ENCODE measurements at regions not wholly inside any gene's neighbourhood (a gene's known extent, or its start where the extent isn't known, plus 50 kb on each side); places are given as distances from the start of the nearest gene placed in this dataset.

- H3K9me2 ChIP-seq (replicated peaks; ENCODE audit: low read depth, low read length), result no peaks in the 10 kb centered on the region
- no peak overlapping the region for H2AFZ ChIP-seq (ENCODE audit: low read length)
- no peaks in the 10 kb centered on the region for H3K4me1 ChIP-seq (ENCODE audit: insufficient read depth, low read length, poor library complexity, severe bottlenecking)
- no peak overlapping the region for H3K9ac ChIP-seq (ENCODE audit: low read depth, low read length, poor library complexity, severe bottlenecking)
- no peak for TF ChIP-seq EZH2phosphoT487 (IDR thresholded peaks at IDR 0.05; ENCODE audit: borderline replicate concordance)
- TF ChIP-seq, protein P1, sequence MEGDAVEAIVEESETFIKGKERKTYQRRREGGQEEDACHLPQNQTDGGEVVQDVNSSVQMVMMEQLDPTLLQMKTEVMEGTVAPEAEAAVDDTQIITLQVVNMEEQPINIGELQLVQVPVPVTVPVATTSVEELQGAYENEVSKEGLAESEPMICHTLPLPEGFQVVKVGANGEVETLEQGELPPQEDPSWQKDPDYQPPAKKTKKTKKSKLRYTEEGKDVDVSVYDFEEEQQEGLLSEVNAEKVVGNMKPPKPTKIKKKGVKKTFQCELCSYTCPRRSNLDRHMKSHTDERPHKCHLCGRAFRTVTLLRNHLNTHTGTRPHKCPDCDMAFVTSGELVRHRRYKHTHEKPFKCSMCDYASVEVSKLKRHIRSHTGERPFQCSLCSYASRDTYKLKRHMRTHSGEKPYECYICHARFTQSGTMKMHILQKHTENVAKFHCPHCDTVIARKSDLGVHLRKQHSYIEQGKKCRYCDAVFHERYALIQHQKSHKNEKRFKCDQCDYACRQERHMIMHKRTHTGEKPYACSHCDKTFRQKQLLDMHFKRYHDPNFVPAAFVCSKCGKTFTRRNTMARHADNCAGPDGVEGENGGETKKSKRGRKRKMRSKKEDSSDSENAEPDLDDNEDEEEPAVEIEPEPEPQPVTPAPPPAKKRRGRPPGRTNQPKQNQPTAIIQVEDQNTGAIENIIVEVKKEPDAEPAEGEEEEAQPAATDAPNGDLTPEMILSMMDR (conservative IDR thresholded peaks at IDR 0.05; ENCODE audit: low read length), result no peak
- no peaks in the 10 kb centered on the region for H3K79me2 ChIP-seq (ENCODE audit: insufficient read depth, low read length)
- H3F3A ChIP-seq (ENCODE audit: low read depth), result no peaks in the 10 kb centered on the region
- H4K20me1 ChIP-seq (ENCODE audit: insufficient read depth, low read length, poor library complexity, severe bottlenecking), result no peaks in the 10 kb centered on the region
- peaks cover 14% of the 10 kb centered on the region; the same call in 1 of the 2 replicates for H3K9me3 ChIP-seq (ENCODE audit: insufficient read depth, low read depth, low read length)
- H3K4me2 ChIP-seq (ENCODE audit: low read depth, low read length, poor library complexity, severe bottlenecking), result no peak overlapping the region
- H3K27me3 ChIP-seq (ENCODE audit: insufficient read depth, low read length, poor library complexity, severe bottlenecking), result no peaks in the 10 kb centered on the region
- no peaks in the 10 kb centered on the region for H3K36me3 ChIP-seq (ENCODE audit: insufficient read depth, low read length)
- H3K4me3 ChIP-seq (ENCODE audit: low read length, poor library complexity, severe bottlenecking), result no peak overlapping the region
Measured at GRCh38 chr10:130261306-130261705, 125.1 kb downstream of the GLRX3 start.

DNA sequence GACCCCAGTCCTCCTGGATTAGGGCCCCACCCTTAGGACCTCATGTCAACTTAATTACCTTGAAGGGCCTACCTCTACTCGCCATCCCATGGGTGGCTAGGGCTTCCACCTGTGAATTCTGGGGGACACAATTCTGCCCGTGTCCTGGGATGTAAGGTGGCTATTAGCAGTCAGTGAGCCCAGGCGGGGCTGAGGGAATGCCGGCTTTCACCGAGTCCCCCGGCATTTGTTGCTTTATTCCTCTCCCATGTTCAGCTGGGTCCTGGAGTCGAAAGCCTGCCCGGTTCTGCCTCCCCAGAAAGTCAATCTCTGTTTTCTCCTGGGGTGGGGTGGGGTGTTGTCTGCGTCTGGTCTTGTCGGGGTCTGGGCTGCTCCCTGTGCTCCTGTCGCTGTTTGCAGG lies 125.6 kb downstream of the GLRX3 start:
- no peak overlapping the region for H3K4me3 ChIP-seq (ENCODE audit: low read length, poor library complexity, severe bottlenecking)
- H3K9me2 ChIP-seq (replicated peaks; ENCODE audit: low read depth, low read length), result no peaks in the 10 kb centered on the region
- peaks cover 14% of the 10 kb centered on the region; the same call in 1 of the 2 replicates for H3K9me3 ChIP-seq (ENCODE audit: insufficient read depth, low read depth, low read length)
- no peak for TF ChIP-seq EZH2phosphoT487 (IDR thresholded peaks at IDR 0.05; ENCODE audit: borderline replicate concordance)
- TF ChIP-seq, protein P1 (conservative IDR thresholded peaks at IDR 0.05; ENCODE audit: low read length), result no peak
- no peaks in the 10 kb centered on the region for H3K79me2 ChIP-seq (ENCODE audit: insufficient read depth, low read length)
- H3F3A ChIP-seq (ENCODE audit: low read depth), result no peaks in the 10 kb centered on the region
- no peaks in the 10 kb centered on the region for H3K36me3 ChIP-seq (ENCODE audit: insufficient read depth, low read length)
- no peaks in the 10 kb centered on the region for H3K4me1 ChIP-seq (ENCODE audit: insufficient read depth, low read length, poor library complexity, severe bottlenecking)
- H3K27me3 ChIP-seq (ENCODE audit: insufficient read depth, low read length, poor library complexity, severe bottlenecking), result no peaks in the 10 kb centered on the region
- H4K20me1 ChIP-seq (ENCODE audit: insufficient read depth, low read length, poor library complexity, severe bottlenecking), result no peaks in the 10 kb centered on the region
- no peak overlapping the region for H2AFZ ChIP-seq (ENCODE audit: low read length)
- no peak overlapping the region for H3K9ac ChIP-seq (ENCODE audit: low read depth, low read length, poor library complexity, severe bottlenecking)
- no peak overlapping the region for H3K4me2 ChIP-seq (ENCODE audit: low read depth, low read length, poor library complexity, severe bottlenecking)

- Histone ChIP-seq H3K79me2 (ENCODE audit: insufficient read depth, low read length) (no peaks in the 10 kb centered on the region), H3K9me3 (ENCODE audit: insufficient read depth, low read depth, low read length) (peaks cover 10% of the 10 kb centered on the region; the same call in 1 of the 2 replicates), H3K4me2 (ENCODE audit: low read depth, low read length, poor library complexity, severe bottlenecking) (no peak overlapping the region), H3K9ac (ENCODE audit: low read depth, low read length, poor library complexity, severe bottlenecking) (no peak overlapping the region), H3K4me3 (ENCODE audit: low read length, poor library complexity, severe bottlenecking) (no peak overlapping the region), H2AFZ (ENCODE audit: low read length) (no peak overlapping the region), H3F3A (ENCODE audit: low read depth) (no peaks in the 10 kb centered on the region), H3K27me3 (ENCODE audit: insufficient read depth, low read length, poor library complexity, severe bottlenecking) (no peaks in the 10 kb centered on the region), H4K20me1 (ENCODE audit: insufficient read depth, low read length, poor library complexity, severe bottlenecking) (no peaks in the 10 kb centered on the region), H3K36me3 (ENCODE audit: insufficient read depth, low read length) (no peaks in the 10 kb centered on the region), H3K4me1 (ENCODE audit: insufficient read depth, low read length, poor library complexity, severe bottlenecking) (no peaks in the 10 kb centered on the region), H3K9me2 (replicated peaks; ENCODE audit: low read depth, low read length) (no peaks in the 10 kb centered on the region)
- TF ChIP-seq EZH2phosphoT487 (IDR thresholded peaks at IDR 0.05; ENCODE audit: borderline replicate concordance), result no peak
- TF ChIP-seq, protein P1 (conservative IDR thresholded peaks at IDR 0.05; ENCODE audit: low read length), result no peak
Measured at GRCh38 chr10:130263289-130263688, 127.1 kb downstream of the GLRX3 start.
